Left lung (tissue), 4 donors: ENCODE measurements at regions not wholly inside any gene's neighbourhood (a gene's known extent, or its start where the extent isn't known, plus 50 kb on each side); places are given as distances from the start of the nearest gene placed in this dataset.

Source experiments
- ATAC-seq: fragments of 200-7000 bp; cut with Tn5 transposase; one replicate; pipeline ENCODE4 v1.9.1; 2020; ENCODE audit warnings: moderate library complexity
- DNase-seq, 4 donors: peaks; one replicate each; pipeline ENCODE4 v3.0.0-alpha.2; 2013 to 2020
- H3K27ac ChIP-seq, 2 donors: fragments of 200-600 bp; sonication (generic) in 1 of 2; one replicate each; pipeline versions ENCODE4 v1.5.0 to v1.8.0; 2020 to 2021
- H3K27me3 ChIP-seq, 2 donors: fragments of 200-600 bp; sonication (generic) in 1 of 2; one replicate each; pipeline versions ENCODE4 v1.5.0 to v1.8.0; 2020 to 2021
- H3K36me3 ChIP-seq, 2 donors: fragments of 200-600 bp; sonication (generic) in 1 of 2; one replicate each; pipeline versions ENCODE4 v1.5.0 to v1.8.0; 2020 to 2021
- H3K4me1 ChIP-seq, 2 donors: fragments of 200-600 bp; one replicate each; pipeline ENCODE4 v1.8.0; 2021
- H3K4me3 ChIP-seq, 2 donors: fragments of 200-600 bp; sonication (generic) in 1 of 2; one replicate each; pipeline versions ENCODE4 v1.5.0 to v1.8.0; 2020 to 2021; ENCODE audit warnings: mild to moderate bottlenecking in 1 of 2
- H3K9me3 ChIP-seq, 2 donors: fragments of 200-600 bp; sonication (generic) in 1 of 2; one replicate each; pipeline versions ENCODE4 v1.5.0 to v1.8.0; 2020 to 2021
- CTCF ChIP-seq, 2 donors: fragments of 200-600 bp; sonication (generic) in 1 of 2; IDR thresholded peaks; one replicate each; pipeline versions ENCODE4 v1.5.0 to v1.8.0; 2021; ENCODE audit warnings: antibody characterized with exemption in 2 of 2
- intact Hi-C, 2 donors: fragments of 100-400 bp; cut with DNase I; formaldehyde crosslinking; loops; one replicate each; pipeline versions ENCODE4 v1.11.2 to v1.14.2; 2022
- donor health status: DM: no; HTN: yes; CAD: no.
- donor health status: DM: no; HTN: no; CAD: no.

GRCh38 chr5:43981556-43981955, 378.6 kb downstream of the NNT start:
- Histone ChIP-seq H3K27me3 (no peaks in the 10 kb centered on the region), H3K4me1 (no peaks in the 10 kb centered on the region), H3K36me3 (no peaks in the 10 kb centered on the region), H3K4me3 (no peak overlapping the region), H3K9me3 (peaks cover 0 to 20% of the 10 kb centered on the region in 2 donors), H3K27ac (no peak overlapping the region)
- no peak for ATAC-seq
- intact Hi-C loops, result no loop called here
- peak in 1 of 4 donors; percentile 41 for DNase-seq
- TF ChIP-seq CTCF (IDR thresholded peaks at IDR 0.05), result no peak

GRCh38 chr5:43973908-43974307, 370.9 kb downstream of the NNT start:
- no peaks in the 10 kb centered on the region for H3K4me1 ChIP-seq
- no peaks in the 10 kb centered on the region for H3K27me3 ChIP-seq
- DNase-seq, result no peak
- no peaks in the 10 kb centered on the region for H3K36me3 ChIP-seq
- H3K4me3 ChIP-seq, result no peak overlapping the region
- peaks cover 0 to 19% of the 10 kb centered on the region in 2 donors for H3K9me3 ChIP-seq
- intact Hi-C loops, result no loop called here
- TF ChIP-seq CTCF (IDR thresholded peaks at IDR 0.05), result no peak
- no peak for ATAC-seq
- H3K27ac ChIP-seq, result no peak overlapping the region

GRCh38 chr5:43973318-43973717, 370.3 kb downstream of the NNT start:
- Histone ChIP-seq H3K9me3 (peaks cover 0 to 20% of the 10 kb centered on the region in 2 donors), H3K36me3 (no peaks in the 10 kb centered on the region), H3K27ac (no peak overlapping the region), H3K4me1 (no peaks in the 10 kb centered on the region), H3K27me3 (no peaks in the 10 kb centered on the region), H3K4me3 (no peak overlapping the region)
- ATAC-seq, result no peak
- intact Hi-C loops, result no loop called here
- TF ChIP-seq CTCF (IDR thresholded peaks at IDR 0.05), result no peak
- no peak for DNase-seq

GRCh38 chr5:43967165-43967564, 364.2 kb downstream of the NNT start:
- ATAC-seq (no peak), DNase-seq (no peak)

GRCh38 chr5:43959144-43959543, 356.2 kb downstream of the NNT start:
- H3K27ac ChIP-seq, result no peak overlapping the region
- ATAC-seq, result no peak
- intact Hi-C loops, result no loop called here

More at GRCh38 chr5:43967165-43967564, 364.2 kb downstream of the NNT start:
- H3K9me3 ChIP-seq, result peaks cover 0 to 9% of the 10 kb centered on the region in 2 donors
- H3K27me3 ChIP-seq, result no peaks in the 10 kb centered on the region
- no peaks in the 10 kb centered on the region for H3K4me1 ChIP-seq
- intact Hi-C loops, result no loop called here
- H3K27ac ChIP-seq, result no peak overlapping the region
- no peak for TF ChIP-seq CTCF (IDR thresholded peaks at IDR 0.05)
- no peaks in the 10 kb centered on the region for H3K36me3 ChIP-seq
- no peak overlapping the region for H3K4me3 ChIP-seq

More at GRCh38 chr5:43959144-43959543, 356.2 kb downstream of the NNT start:
- H3K36me3 ChIP-seq, result no peaks in the 10 kb centered on the region
- H3K27me3 ChIP-seq, result no peaks in the 10 kb centered on the region
- no peak overlapping the region for H3K4me3 ChIP-seq
- no peak for DNase-seq
- no peak for TF ChIP-seq CTCF (IDR thresholded peaks at IDR 0.05)
- no peaks in the 10 kb centered on the region for H3K4me1 ChIP-seq
- H3K9me3 ChIP-seq, result peaks cover 0 to 13% of the 10 kb centered on the region in 2 donors
